CD8-positive, alpha-beta memory T cell (primary cell): ENCODE measurements at regions not wholly inside any gene's neighbourhood (a gene's known extent, or its start where the extent isn't known, plus 50 kb on each side); places are given as distances from the start of the nearest gene placed in this dataset.

ENCODE experiments used
- CTCF ChIA-PET: fragments of 350-600 bp; sonication (Branson Sonifier 250); formaldehyde crosslinking; loops from one replicate; lab custom pipeline; 2021; ENCODE audit warnings: antibody characterized with exemption; lab: Charles Lee
- POLR2A ChIA-PET: fragments of 350-600 bp; sonication (Branson Sonifier 250); formaldehyde crosslinking; loops from one replicate; lab custom pipeline; 2021; ENCODE audit warnings: antibody characterized with exemption; lab: Charles Lee
- DNase-seq, 5 donors: peaks; one replicate each; pipeline versions ENCODE4 v3.0.0 to v3.0.0-alpha.2; 2020 to 2022; ENCODE audit warnings: mixed read lengths in 1 of 5
- H3K27ac ChIP-seq: one replicate; pipeline ENCODE4 v1.7.0; 2013; ENCODE audit warnings: low read depth, mild to moderate bottlenecking, low read length, moderate library complexity
- H3K27me3 ChIP-seq: 2 replicates; pipeline ENCODE4 v1.7.0; 2013; ENCODE audit warnings: low read length, mild to moderate bottlenecking; ENCODE audit not compliant: insufficient read depth, poor library complexity, severe bottlenecking
- H3K36me3 ChIP-seq: 2 replicates; pipeline ENCODE4 v1.7.0; 2013; ENCODE audit warnings: mild to moderate bottlenecking, low read length, moderate library complexity; ENCODE audit not compliant: insufficient read depth
- H3K4me1 ChIP-seq: 2 replicates; pipeline ENCODE4 v1.7.0; 2013; ENCODE audit warnings: mild to moderate bottlenecking, low read length, moderate library complexity; ENCODE audit not compliant: insufficient read depth
- H3K4me3 ChIP-seq: 2 replicates; pipeline ENCODE4 v1.7.0; 2013; ENCODE audit warnings: mild to moderate bottlenecking, low read length
- H3K9me3 ChIP-seq: 2 replicates; pipeline ENCODE4 v1.7.0; 2013; ENCODE audit warnings: mild to moderate bottlenecking, low read length
- H3K27ac Mint-ChIP-seq, 8 donors: one replicate each; pipeline ENCODE4 v1.8.0; 2020 to 2021; ENCODE audit warnings: mixed read lengths in 8 of 8, mild to moderate bottlenecking in 6 of 8, inconsistent platforms in 3 of 8, moderate library complexity in 3 of 8
- H3K27me3 Mint-ChIP-seq, 2 donors: one replicate each; pipeline ENCODE4 v1.8.0; 2020 to 2021; ENCODE audit warnings: mixed read lengths in 2 of 2, mild to moderate bottlenecking in 1 of 2, moderate library complexity in 1 of 2
- H3K36me3 Mint-ChIP-seq, 3 donors: one replicate each; pipeline ENCODE4 v1.8.0; 2020 to 2021; ENCODE audit warnings: mixed read lengths in 3 of 3, inconsistent platforms in 1 of 3, mild to moderate bottlenecking in 1 of 3
- H3K4me1 Mint-ChIP-seq, 3 donors: one replicate each; pipeline ENCODE4 v1.8.0; 2020 to 2021; ENCODE audit warnings: mixed read lengths in 3 of 3, inconsistent platforms in 1 of 3, mild to moderate bottlenecking in 1 of 3
- H3K4me3 Mint-ChIP-seq, 7 donors: one replicate each; pipeline ENCODE4 v1.8.0; 2020 to 2021; ENCODE audit warnings: mixed read lengths in 7 of 7, mild to moderate bottlenecking in 6 of 7, moderate library complexity in 4 of 7, inconsistent platforms in 2 of 7
- H3K9me3 Mint-ChIP-seq, 5 donors: one replicate each; pipeline ENCODE4 v1.8.0; 2020 to 2022; ENCODE audit warnings: mixed read lengths in 5 of 5, mild to moderate bottlenecking in 3 of 5, moderate library complexity in 2 of 5, inconsistent platforms in 1 of 5

GRCh38 chr16:48013491-48013901 lies 142.3 kb downstream of the ABCC12 start:
- no peaks in the 10 kb centered on the region for H3K27me3 ChIP-seq
- Mint-ChIP-seq H3K9me3 (peaks cover 0 to 9% (median 5%) of the 10 kb centered on the region in 5 donors), H3K4me1 (no peaks in the 10 kb centered on the region), H3K36me3 (peaks cover 0 to 3% (median 0%) of the 10 kb centered on the region in 3 donors), H3K27ac (no peak overlapping the region), H3K27me3 (peaks cover 0 to 3% of the 10 kb centered on the region in 2 donors), H3K4me3 (no peak overlapping the region)
- no peaks in the 10 kb centered on the region for H3K9me3 ChIP-seq
- no peaks in the 10 kb centered on the region for H3K4me1 ChIP-seq
- no peak for DNase-seq
- no peak overlapping the region for H3K27ac ChIP-seq
- H3K4me3 ChIP-seq = no peak overlapping the region
- H3K36me3 ChIP-seq = no peaks in the 10 kb centered on the region
- ChIA-PET POLR2A (no interaction called here), CTCF (no interaction called here)

GRCh38 chr16:48011878-48012658 lies 143.7 kb downstream of the ABCC12 start:
- ChIA-PET CTCF (no interaction called here), POLR2A (no interaction called here)
- Histone ChIP-seq H3K4me1 (no peaks in the 10 kb centered on the region), H3K27me3 (no peaks in the 10 kb centered on the region), H3K9me3 (no peaks in the 10 kb centered on the region), H3K27ac (no peak overlapping the region), H3K4me3 (no peak overlapping the region), H3K36me3 (no peaks in the 10 kb centered on the region)
- DNase-seq = no peak
- peaks cover 0 to 9% (median 5%) of the 10 kb centered on the region in 5 donors for H3K9me3 Mint-ChIP-seq
- no peak overlapping the region for H3K27ac Mint-ChIP-seq
- H3K27me3 Mint-ChIP-seq = peaks cover 0 to 3% of the 10 kb centered on the region in 2 donors
- peaks cover 0 to 3% (median 0%) of the 10 kb centered on the region in 3 donors for H3K36me3 Mint-ChIP-seq
- no peaks in the 10 kb centered on the region for H3K4me1 Mint-ChIP-seq
- H3K4me3 Mint-ChIP-seq = no peak overlapping the region

- Mint-ChIP-seq H3K27me3 (peaks cover 0 to 3% of the 10 kb centered on the region in 2 donors), H3K27ac (no peak overlapping the region), H3K36me3 (peaks cover 0 to 3% (median 0%) of the 10 kb centered on the region in 3 donors), H3K4me3 (no peak overlapping the region), H3K9me3 (peaks cover 0 to 10% (median 5%) of the 10 kb centered on the region in 5 donors), H3K4me1 (no peaks in the 10 kb centered on the region)
- no peak for DNase-seq
- POLR2A ChIA-PET = no interaction called here
- H3K4me3 ChIP-seq = no peak overlapping the region
- no peak overlapping the region for H3K27ac ChIP-seq
- no peaks in the 10 kb centered on the region for H3K4me1 ChIP-seq
- CTCF ChIA-PET = interaction anchor here (0.9 kb wide), 1 partner anchor 12 kb away, joined by 4 read pairs; no protein-coding TSS in a partner anchor
- no peaks in the 10 kb centered on the region for H3K9me3 ChIP-seq
- no peaks in the 10 kb centered on the region for H3K27me3 ChIP-seq
- H3K36me3 ChIP-seq = no peaks in the 10 kb centered on the region
These were observed 144.3 kb downstream of the ABCC12 start for GRCh38 chr16:48011466-48011865.

- Mint-ChIP-seq H3K36me3 (no peaks in the 10 kb centered on the region), H3K9me3 (peaks cover 0 to 15% (median 0%) of the 10 kb centered on the region in 5 donors)
These were observed 147.7 kb downstream of the ABCC12 start for GRCh38 chr16:48008011-48008525.

GRCh38 chr16:48004141-48004695 lies 151.6 kb downstream of the ABCC12 start:
- ChIA-PET POLR2A (no interaction called here), CTCF (no interaction called here)
- H3K27me3 ChIP-seq = no peaks in the 10 kb centered on the region
- no peak for DNase-seq
- H3K27me3 Mint-ChIP-seq = peaks cover 0 to 2% of the 10 kb centered on the region in 2 donors
- H3K4me1 ChIP-seq = no peaks in the 10 kb centered on the region
- H3K4me3 ChIP-seq = no peak overlapping the region
- no peaks in the 10 kb centered on the region for H3K9me3 ChIP-seq
- H3K4me3 Mint-ChIP-seq = no peak overlapping the region
- H3K4me1 Mint-ChIP-seq = no peaks in the 10 kb centered on the region
- H3K36me3 ChIP-seq = no peaks in the 10 kb centered on the region
- H3K9me3 Mint-ChIP-seq = peaks cover 0 to 11% (median 0%) of the 10 kb centered on the region in 5 donors
- no peak overlapping the region for H3K27ac Mint-ChIP-seq
- no peaks in the 10 kb centered on the region for H3K36me3 Mint-ChIP-seq
- H3K27ac ChIP-seq = no peak overlapping the region

More at GRCh38 chr16:48008011-48008525, 147.7 kb downstream of the ABCC12 start:
- Histone ChIP-seq H3K4me1 (no peaks in the 10 kb centered on the region), H3K4me3 (no peak overlapping the region), H3K36me3 (no peaks in the 10 kb centered on the region), H3K9me3 (no peaks in the 10 kb centered on the region), H3K27me3 (no peaks in the 10 kb centered on the region), H3K27ac (no peak overlapping the region)
- Mint-ChIP-seq H3K4me1 (no peaks in the 10 kb centered on the region), H3K27ac (no peak overlapping the region), H3K27me3 (peaks cover 0 to 3% of the 10 kb centered on the region in 2 donors), H3K4me3 (no peak overlapping the region)
- ChIA-PET CTCF (no interaction called here), POLR2A (no interaction called here)
- DNase-seq = no peak

GRCh38 chr16:48003206-48003907 lies 152.4 kb downstream of the ABCC12 start:
- CTCF ChIA-PET = no interaction called here

GRCh38 chr16:48001324-48001895 lies 154.4 kb downstream of the ABCC12 start:
- ChIA-PET POLR2A (no interaction called here), CTCF (no interaction called here)
- Mint-ChIP-seq H3K4me1 (no peaks in the 10 kb centered on the region), H3K27ac (no peak overlapping the region), H3K36me3 (no peaks in the 10 kb centered on the region), H3K9me3 (peaks cover 0 to 10% (median 0%) of the 10 kb centered on the region in 5 donors), H3K27me3 (peaks cover 0 to 3% of the 10 kb centered on the region in 2 donors), H3K4me3 (no peak overlapping the region)
- Histone ChIP-seq H3K4me1 (no peaks in the 10 kb centered on the region), H3K27me3 (no peaks in the 10 kb centered on the region), H3K27ac (no peak overlapping the region), H3K4me3 (no peak overlapping the region), H3K9me3 (no peaks in the 10 kb centered on the region), H3K36me3 (no peaks in the 10 kb centered on the region)
- no peak for DNase-seq

More at GRCh38 chr16:48003206-48003907, 152.4 kb downstream of the ABCC12 start:
- H3K9me3 Mint-ChIP-seq = peaks cover 0 to 11% (median 0%) of the 10 kb centered on the region in 5 donors
- H3K4me1 ChIP-seq = no peaks in the 10 kb centered on the region
- no peaks in the 10 kb centered on the region for H3K36me3 Mint-ChIP-seq
- no peak overlapping the region for H3K4me3 ChIP-seq
- H3K27ac ChIP-seq = no peak overlapping the region
- no peaks in the 10 kb centered on the region for H3K27me3 ChIP-seq
- no peaks in the 10 kb centered on the region for H3K9me3 ChIP-seq
- POLR2A ChIA-PET = no interaction called here
- H3K36me3 ChIP-seq = no peaks in the 10 kb centered on the region
- no peak for DNase-seq
- H3K27ac Mint-ChIP-seq = no peak overlapping the region
- H3K4me1 Mint-ChIP-seq = no peaks in the 10 kb centered on the region
- peaks cover 0 to 2% of the 10 kb centered on the region in 2 donors for H3K27me3 Mint-ChIP-seq
- no peak overlapping the region for H3K4me3 Mint-ChIP-seq
